GM10266 (cell line): ENCODE measurements at regions not wholly inside any gene's neighbourhood (a gene's known extent, or its start where the extent isn't known, plus 50 kb on each side); places are given as distances from the start of the nearest gene placed in this dataset.
A peak's percentile ranks its signal among the peaks of the same experiment; 100 is the strongest.
"Not testable (repeated sequence)": the region's sequence is repeated elsewhere in the genome, so short reads cannot be mapped to it uniquely, and the experiment has no call there.

Source experiments
- DNase-seq: peaks from one replicate; pipeline ENCODE4 v3.0.0; 2012; ENCODE audit errors: extremely low spot score
- TF ChIP-seq, protein P1 (sequence below): IDR thresholded peaks from 2 replicates; pipeline ENCODE4 v1.5.1; 2012; ENCODE audit warnings: mild to moderate bottlenecking, low read depth; ENCODE audit not compliant: control insufficient read depth, insufficient read depth; ENCODE audit errors: missing control alignments

DNA sequence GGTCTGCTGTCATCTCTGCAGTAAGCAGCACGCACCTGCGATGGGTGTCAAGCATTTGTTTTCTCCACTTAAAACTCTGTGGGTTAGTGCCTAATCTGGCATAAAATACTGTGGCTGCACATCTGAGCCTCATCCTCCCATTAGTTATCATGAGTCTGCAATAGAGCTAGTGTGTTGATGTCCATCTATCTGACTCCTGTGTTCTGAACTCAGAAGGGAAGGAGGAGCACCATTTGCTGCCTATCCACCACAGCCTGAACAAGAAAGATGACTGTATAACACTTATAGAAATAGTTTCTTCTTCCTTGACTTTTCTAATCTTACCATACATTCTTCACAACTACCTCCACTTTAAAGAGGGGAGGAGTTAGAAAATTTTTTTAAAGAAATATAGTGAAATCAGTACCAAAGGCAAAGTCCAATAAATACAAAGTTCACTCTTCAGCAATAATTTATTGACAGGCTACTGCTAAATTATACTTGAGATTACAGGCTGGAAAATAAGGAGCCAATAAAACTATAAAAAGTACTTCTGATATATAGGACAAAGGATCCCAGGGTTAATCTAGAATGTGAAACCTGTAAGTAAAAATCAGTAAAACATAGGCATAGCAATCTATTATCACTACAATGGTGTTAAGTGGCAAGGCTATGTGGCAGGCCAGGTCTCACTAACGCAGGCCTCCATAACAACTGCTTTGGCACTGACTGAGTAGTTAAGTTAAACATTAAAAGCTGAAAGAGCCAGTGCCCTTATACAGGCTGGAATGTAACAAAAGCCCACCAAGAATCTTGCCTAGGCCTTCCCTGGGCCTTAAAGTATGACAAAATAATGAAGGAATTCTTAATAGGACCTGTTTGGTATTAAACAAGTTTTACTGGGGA lies 70.2 kb downstream of the LGALS9C start:
- DNase-seq: not testable (repeated sequence)

DNA sequence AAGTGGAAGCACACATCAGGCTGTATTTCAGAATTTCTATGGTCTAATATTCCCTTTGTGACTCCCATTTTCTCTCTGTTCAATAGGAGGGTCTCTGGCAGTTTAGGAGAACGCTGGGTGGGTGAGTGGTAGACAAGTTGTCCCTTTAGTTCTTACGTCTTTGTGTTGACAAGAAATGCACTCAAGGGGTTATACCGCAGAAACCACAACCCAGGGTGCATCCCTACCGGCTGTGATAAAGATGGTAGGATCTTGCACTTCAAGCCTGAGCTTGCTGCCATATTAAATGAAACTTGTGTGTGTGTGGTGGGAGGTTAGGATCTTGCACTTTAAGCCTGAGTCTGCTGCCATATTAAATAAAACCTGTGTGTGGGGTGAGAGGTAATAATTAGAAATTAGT lies 80.5 kb downstream of the LGALS9C start:
- not testable (repeated sequence) for DNase-seq

DNA sequence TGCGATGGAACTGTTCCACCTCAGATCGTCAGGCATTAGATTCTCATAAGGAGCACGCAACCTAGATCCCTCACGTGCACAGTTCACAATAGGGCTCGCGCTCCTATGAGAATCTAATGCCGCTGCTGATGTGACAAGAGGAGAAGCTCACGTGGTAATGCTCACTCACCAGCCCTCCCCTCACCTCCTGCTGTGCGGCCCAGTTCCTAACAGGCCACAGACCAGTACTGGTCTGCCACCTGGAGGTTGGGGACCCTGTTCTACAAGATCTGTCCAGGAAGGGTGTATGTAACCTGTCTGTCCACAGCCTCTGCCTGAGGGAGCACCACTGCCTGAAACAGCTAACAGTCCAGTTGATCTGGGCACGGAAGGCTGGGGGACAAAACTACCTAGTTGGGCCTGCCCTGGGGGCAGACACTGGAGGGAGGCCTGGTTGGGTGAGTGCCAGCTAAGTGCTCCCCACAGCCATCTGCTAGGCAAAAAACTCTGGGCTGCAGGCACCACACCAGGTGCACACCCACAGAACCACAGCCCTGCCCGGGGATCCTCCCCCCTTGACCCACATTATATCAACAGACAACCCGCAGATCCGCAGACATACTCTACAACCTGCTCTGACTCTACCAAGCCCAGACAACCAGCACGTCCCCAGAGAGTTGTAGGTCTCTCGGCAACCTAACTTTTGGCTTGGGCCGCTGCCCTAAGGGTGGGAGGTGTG lies 80.7 kb downstream of the TBC1D28 start:
- DNase-seq: not testable (repeated sequence)

DNA sequence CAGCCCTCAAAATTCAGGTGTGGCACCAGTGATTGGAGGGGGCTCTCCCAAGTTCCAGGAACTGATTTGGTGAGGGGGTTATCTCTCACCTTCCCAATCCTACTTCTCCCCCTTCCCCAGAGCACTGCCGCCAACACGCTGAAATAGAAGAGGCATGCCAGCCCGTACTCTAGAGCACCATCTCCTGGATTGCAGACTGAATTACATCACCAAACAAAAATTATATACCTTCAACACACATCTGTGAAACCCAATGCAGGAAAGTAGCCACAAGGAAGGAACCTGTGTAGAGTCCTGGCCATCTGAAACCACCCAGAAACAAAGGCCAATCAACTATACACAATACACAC lies 80.1 kb downstream of the TBC1D28 start:
- peak; percentile 3 for DNase-seq
- TF ChIP-seq, protein P1, sequence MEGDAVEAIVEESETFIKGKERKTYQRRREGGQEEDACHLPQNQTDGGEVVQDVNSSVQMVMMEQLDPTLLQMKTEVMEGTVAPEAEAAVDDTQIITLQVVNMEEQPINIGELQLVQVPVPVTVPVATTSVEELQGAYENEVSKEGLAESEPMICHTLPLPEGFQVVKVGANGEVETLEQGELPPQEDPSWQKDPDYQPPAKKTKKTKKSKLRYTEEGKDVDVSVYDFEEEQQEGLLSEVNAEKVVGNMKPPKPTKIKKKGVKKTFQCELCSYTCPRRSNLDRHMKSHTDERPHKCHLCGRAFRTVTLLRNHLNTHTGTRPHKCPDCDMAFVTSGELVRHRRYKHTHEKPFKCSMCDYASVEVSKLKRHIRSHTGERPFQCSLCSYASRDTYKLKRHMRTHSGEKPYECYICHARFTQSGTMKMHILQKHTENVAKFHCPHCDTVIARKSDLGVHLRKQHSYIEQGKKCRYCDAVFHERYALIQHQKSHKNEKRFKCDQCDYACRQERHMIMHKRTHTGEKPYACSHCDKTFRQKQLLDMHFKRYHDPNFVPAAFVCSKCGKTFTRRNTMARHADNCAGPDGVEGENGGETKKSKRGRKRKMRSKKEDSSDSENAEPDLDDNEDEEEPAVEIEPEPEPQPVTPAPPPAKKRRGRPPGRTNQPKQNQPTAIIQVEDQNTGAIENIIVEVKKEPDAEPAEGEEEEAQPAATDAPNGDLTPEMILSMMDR: peak; percentile 64

- not testable (repeated sequence) for DNase-seq
Measured at GRCh38 chr17:18568108-18568995, 75.8 kb downstream of the TBC1D28 start.

GRCh38 chr17:18569489-18569913 lies 74.7 kb downstream of the TBC1D28 start:
- DNase-seq: not testable (repeated sequence)

DNA sequence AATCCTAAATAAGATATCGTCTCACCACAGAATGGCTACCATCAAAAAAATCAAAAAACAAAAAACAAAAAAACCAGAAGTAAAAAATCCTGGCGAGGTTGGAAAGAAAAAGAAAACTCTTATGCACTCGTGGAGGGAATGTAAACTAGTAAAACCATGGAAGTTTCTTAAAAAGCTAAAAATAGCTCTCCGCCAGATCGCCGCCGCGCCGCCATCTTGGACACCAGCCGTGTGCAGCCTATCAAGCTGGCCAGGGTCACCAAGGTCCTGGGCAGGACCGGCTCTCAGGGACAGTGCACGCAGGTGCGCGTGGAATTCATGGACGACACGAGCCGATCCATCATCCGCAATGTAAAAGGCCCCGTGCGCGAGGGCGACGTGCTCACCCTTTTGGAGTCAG lies 71.7 kb downstream of the TBC1D28 start:
- not testable (repeated sequence) for DNase-seq

GRCh38 chr17:18574137-18574536 lies 70.1 kb downstream of the TBC1D28 start:
- not testable (repeated sequence) for DNase-seq
